ENCODE measurements at regions not wholly inside any gene's neighbourhood (a gene's known extent, or its start where the extent isn't known, plus 50 kb on each side); places are given as distances from the start of the nearest gene placed in this dataset.
"Not testable (repeated sequence)": the region's sequence is repeated elsewhere in the genome, so short reads cannot be mapped to it uniquely, and the experiment has no call there.

GRCh38 chr20:47993035-47993755 is 207.9 kb upstream of the SULF2 start:
- no peak overlapping the region for H3K4me2 ChIP-seq
- no peak overlapping the region; a peak in 1 of 20 replicates for H3K4me3 ChIP-seq
- H3K36me3 ChIP-seq, result no peaks in the 10 kb centered on the region; a peak in 2 of 22 replicates
- H3K27me3 ChIP-seq, result no peaks in the 10 kb centered on the region
- TF ChIP-seq Cebpa-rat (IDR thresholded peaks at IDR 0.05), result no peak
- no peak overlapping the region for H3K9ac ChIP-seq
- H3K27ac ChIP-seq, result no peak overlapping the region
- peaks cover 20 to 55% (median 25%) of the 10 kb centered on the region in 11 experiments for H3K9me3 ChIP-seq (replicated peaks in 1 of 11)
- no peaks in the 10 kb centered on the region for H4K20me1 ChIP-seq
- peaks cover 0 to 14% (median 10%) of the 10 kb centered on the region in 10 experiments; a peak in 16 of 20 replicates for H3K4me1 ChIP-seq

DNA sequence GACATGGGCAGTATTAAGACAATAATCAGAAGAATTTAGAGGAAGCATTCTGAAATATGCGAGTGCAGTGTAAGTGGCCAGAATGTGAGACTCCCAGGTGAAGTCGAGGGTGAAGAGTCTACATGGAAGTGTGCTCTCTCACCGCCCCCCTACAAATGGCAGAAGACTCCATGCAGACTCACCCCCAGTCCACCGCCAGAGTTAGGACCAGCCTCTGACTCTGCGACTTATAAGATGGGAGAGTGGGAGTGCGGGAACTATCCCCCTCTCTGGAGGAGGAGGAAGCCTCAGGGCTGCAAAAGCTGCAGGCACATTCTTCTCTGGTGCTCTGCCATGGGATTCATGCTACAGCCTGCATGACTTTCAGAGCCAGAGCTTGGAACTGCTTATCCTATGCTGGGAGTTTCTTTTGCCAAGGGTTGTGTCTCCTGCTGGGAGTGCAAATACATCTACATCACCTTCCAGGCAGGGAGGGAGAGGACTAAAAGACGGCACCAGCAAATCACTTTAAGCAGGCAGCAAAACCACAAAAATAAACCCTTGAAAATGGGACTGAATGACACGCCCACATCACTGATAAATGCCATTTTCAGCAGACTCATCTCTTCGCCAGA is 206.7 kb upstream of the SULF2 start:
- H4K20me1 ChIP-seq, result no peaks in the 10 kb centered on the region
- TF ChIP-seq Cebpa-rat (IDR thresholded peaks at IDR 0.05), result no peak
- no peak overlapping the region; a peak in 1 of 22 replicates for H3K4me2 ChIP-seq
- no peak overlapping the region for H3K27ac ChIP-seq
- H3K4me1 ChIP-seq, result peaks cover 0 to 1% (median 0%) of the 10 kb centered on the region in 10 experiments; a peak in 5 of 20 replicates
- H3K9me3 ChIP-seq (replicated peaks in 1 of 11), result peaks cover 20 to 49% (median 25%) of the 10 kb centered on the region in 11 experiments
- no peak overlapping the region for H3K9ac ChIP-seq
- no peak overlapping the region for H3K4me3 ChIP-seq
- no peaks in the 10 kb centered on the region for H3K27me3 ChIP-seq
- H3K36me3 ChIP-seq, result no peaks in the 10 kb centered on the region; a peak in 2 of 22 replicates

DNA sequence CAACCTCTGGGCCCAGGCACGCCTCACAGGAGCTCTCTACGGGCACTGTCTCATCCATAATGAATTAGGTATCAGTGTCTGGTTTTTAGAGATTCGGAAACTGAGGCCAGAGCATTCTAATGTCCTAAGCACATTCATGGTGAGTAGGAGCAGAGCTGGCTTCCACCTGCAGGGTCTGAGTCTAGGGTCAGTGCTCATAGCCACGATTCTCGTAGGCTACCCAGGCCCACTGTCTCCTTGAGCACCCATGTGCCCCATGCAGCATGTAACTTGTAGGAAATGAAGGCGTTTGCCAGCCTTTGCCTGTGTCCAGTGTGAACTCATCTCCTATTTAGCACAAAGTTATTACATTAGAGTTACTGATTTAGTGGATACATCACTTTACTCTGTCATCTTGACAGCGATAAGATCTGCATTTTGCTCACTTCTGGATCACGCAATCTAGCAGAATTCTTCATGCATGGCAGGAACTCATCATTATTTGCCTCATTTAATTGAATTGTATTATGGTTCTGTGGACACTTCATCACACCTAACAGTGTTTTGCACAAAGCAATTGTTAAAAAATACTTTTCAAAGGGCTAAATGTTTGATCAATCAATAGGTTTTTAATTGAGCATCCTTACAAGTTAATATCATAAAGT is 205.3 kb upstream of the SULF2 start:
- Histone ChIP-seq H3K9me3 (replicated peaks in 1 of 11) (peaks cover 20 to 37% (median 25%) of the 10 kb centered on the region in 11 experiments), H4K20me1 (no peaks in the 10 kb centered on the region), H3K4me3 (no peak overlapping the region), H3K27me3 (no peaks in the 10 kb centered on the region), H3K9ac (no peak overlapping the region), H3K4me2 (no peak overlapping the region), H3K36me3 (no peaks in the 10 kb centered on the region; a peak in 2 of 22 replicates), H3K27ac (no peak overlapping the region), H3K4me1 (no peaks in the 10 kb centered on the region; a peak in 1 of 20 replicates)
- no peak for TF ChIP-seq Cebpa-rat (IDR thresholded peaks at IDR 0.05)

GRCh38 chr20:47989957-47990356 is 204.7 kb upstream of the SULF2 start:
- Histone ChIP-seq H4K20me1 (no peaks in the 10 kb centered on the region), H3K9ac (no peak overlapping the region), H3K27me3 (no peaks in the 10 kb centered on the region), H3K4me3 (no peak overlapping the region), H3K4me2 (no peak overlapping the region), H3K36me3 (no peaks in the 10 kb centered on the region; a peak in 2 of 22 replicates), H3K27ac (no peak overlapping the region), H3K9me3 (replicated peaks in 1 of 11) (peaks cover 20 to 31% (median 24%) of the 10 kb centered on the region in 11 experiments), H3K4me1 (peaks cover 0 to 6% (median 2%) of the 10 kb centered on the region in 10 experiments; a peak in 9 of 20 replicates)
- no peak for TF ChIP-seq Cebpa-rat (IDR thresholded peaks at IDR 0.05)

DNA sequence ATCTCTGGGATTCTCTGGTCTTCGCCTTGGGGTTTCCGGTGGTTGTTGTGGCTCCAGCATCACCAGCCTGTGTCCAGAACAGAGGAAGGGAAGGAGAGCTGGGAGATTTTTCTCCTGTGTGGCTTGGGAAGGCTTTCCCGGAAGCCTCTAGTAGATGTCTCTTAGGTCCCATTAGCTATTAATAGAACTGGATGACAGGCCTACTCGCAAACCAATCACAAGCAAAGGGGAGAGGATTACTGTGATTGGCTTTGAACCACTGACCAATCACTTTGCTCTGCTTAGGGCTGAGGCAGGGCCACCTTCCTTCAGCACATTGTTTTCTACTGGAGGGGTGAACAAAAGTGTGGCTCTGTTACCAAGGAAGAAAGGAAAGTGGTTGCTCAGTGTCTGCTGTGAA is 203.4 kb upstream of the SULF2 start:
- peaks cover 0 to 18% (median 8%) of the 10 kb centered on the region in 10 experiments; a peak in 14 of 20 replicates for H3K4me1 ChIP-seq
- no peaks in the 10 kb centered on the region for H4K20me1 ChIP-seq
- H3K4me2 ChIP-seq, result no peak overlapping the region
- H3K4me3 ChIP-seq, result no peak overlapping the region
- H3K9me3 ChIP-seq (replicated peaks in 1 of 11), result peaks cover 13 to 20% (median 15%) of the 10 kb centered on the region in 11 experiments
- H3K36me3 ChIP-seq, result no peaks in the 10 kb centered on the region; a peak in 2 of 22 replicates
- TF ChIP-seq Cebpa-rat (IDR thresholded peaks at IDR 0.05), result no peak
- H3K9ac ChIP-seq, result no peak overlapping the region
- no peak overlapping the region for H3K27ac ChIP-seq
- no peaks in the 10 kb centered on the region for H3K27me3 ChIP-seq

- Histone ChIP-seq H3K4me2 (peak overlapping the region in 4 of 11 experiments; percentile 9 to 62 (median 35); a peak in 6 of 22 replicates), H3K4me3 (no peak overlapping the region), H3K27me3 (no peaks in the 10 kb centered on the region), H3K9me3 (replicated peaks in 1 of 11) (peaks cover 0 to 5% (median 0%) of the 10 kb centered on the region in 11 experiments; a peak in 2 of 22 replicates), H3K36me3 (no peaks in the 10 kb centered on the region), H4K20me1 (no peaks in the 10 kb centered on the region), H3K4me1 (peaks cover 0 to 41% (median 29%) of the 10 kb centered on the region in 10 experiments; a peak in 19 of 20 replicates), H3K27ac (no peak overlapping the region), H3K9ac (no peak overlapping the region)
- no peak for TF ChIP-seq Cebpa-rat (IDR thresholded peaks at IDR 0.05)
Measured at GRCh38 chr20:47985092-47985850, 200.0 kb upstream of the SULF2 start.

- Histone ChIP-seq H3K27ac (no peak overlapping the region), H3K4me3 (no peak overlapping the region), H3K36me3 (no peaks in the 10 kb centered on the region), H3K4me2 (peak overlapping the region in 6 of 11 experiments; percentile 16 to 68 (median 55); a peak in 6 of 22 replicates), H3K27me3 (no peaks in the 10 kb centered on the region), H3K9ac (no peak overlapping the region), H3K4me1 (peaks cover 0 to 44% (median 29%) of the 10 kb centered on the region in 10 experiments; a peak in 19 of 20 replicates), H4K20me1 (no peaks in the 10 kb centered on the region), H3K9me3 (replicated peaks in 1 of 11) (peaks cover 0 to 5% (median 0%) of the 10 kb centered on the region in 11 experiments; a peak in 2 of 22 replicates)
- no peak for TF ChIP-seq Cebpa-rat (IDR thresholded peaks at IDR 0.05)
Measured at GRCh38 chr20:47984437-47984836, 199.2 kb upstream of the SULF2 start.

DNA sequence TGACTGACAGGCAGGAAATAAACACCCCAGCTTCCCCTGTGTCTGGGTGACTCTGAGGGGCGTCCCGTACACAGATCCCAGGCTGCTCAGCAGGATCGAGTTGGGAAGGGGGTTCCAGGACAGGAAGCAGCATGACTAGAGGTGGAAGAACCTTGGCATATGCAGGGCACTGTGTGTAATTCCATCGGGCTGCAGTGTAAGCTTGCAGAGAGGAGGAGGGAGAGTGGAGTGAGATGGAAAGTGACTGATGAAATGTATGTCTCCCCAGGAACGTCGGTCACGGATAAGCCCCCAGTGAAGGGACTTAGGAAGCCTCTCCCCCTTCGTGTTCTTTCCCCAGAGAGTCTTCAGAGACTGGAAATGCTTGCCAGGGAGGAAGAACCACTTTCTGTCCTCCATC is 198.4 kb upstream of the SULF2 start:
- not testable (repeated sequence) for H3K27me3 ChIP-seq; H3K4me3 ChIP-seq; H3K9me3 ChIP-seq (replicated peaks in 1 of 11); H3K36me3 ChIP-seq; H4K20me1 ChIP-seq
- peak overlapping the region in 2 of 11 experiments; percentile 11 to 22; a peak in 1 of 22 replicates for H3K9ac ChIP-seq
- peak overlapping the region in 10 of 11 experiments; percentile 16 to 68 (median 56); a peak in 17 of 22 replicates for H3K4me2 ChIP-seq
- H3K4me1 ChIP-seq, result peaks cover 0 to 52% (median 29%) of the 10 kb centered on the region in 10 experiments; a peak in 19 of 20 replicates
- peak overlapping the region in 4 of 11 experiments; percentile 22 to 49 (median 38); a peak in 2 of 22 replicates for H3K27ac ChIP-seq

Data from BLaER1 treated with 17β-estradiol and CSF1 and Interleukin-3, amounts not matched to agents 10 nM and 100 nM (cell line).